ENCODE measurements at regions not wholly inside any gene's neighbourhood (a gene's known extent, or its start where the extent isn't known, plus 50 kb on each side); places are given as distances from the start of the nearest gene placed in this dataset.

- TF ChIP-seq, protein P1, sequence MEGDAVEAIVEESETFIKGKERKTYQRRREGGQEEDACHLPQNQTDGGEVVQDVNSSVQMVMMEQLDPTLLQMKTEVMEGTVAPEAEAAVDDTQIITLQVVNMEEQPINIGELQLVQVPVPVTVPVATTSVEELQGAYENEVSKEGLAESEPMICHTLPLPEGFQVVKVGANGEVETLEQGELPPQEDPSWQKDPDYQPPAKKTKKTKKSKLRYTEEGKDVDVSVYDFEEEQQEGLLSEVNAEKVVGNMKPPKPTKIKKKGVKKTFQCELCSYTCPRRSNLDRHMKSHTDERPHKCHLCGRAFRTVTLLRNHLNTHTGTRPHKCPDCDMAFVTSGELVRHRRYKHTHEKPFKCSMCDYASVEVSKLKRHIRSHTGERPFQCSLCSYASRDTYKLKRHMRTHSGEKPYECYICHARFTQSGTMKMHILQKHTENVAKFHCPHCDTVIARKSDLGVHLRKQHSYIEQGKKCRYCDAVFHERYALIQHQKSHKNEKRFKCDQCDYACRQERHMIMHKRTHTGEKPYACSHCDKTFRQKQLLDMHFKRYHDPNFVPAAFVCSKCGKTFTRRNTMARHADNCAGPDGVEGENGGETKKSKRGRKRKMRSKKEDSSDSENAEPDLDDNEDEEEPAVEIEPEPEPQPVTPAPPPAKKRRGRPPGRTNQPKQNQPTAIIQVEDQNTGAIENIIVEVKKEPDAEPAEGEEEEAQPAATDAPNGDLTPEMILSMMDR (IDR thresholded peaks at IDR 0.05): no peak
- no peak for TF ChIP-seq POLR2A (IDR thresholded peaks at IDR 0.05)
- intact Hi-C loops (cut with DNase I): no loop called here
These were observed 434.1 kb downstream of the RFPL4B start for GRCh38 chr6:112781241-112781640.

DNA sequence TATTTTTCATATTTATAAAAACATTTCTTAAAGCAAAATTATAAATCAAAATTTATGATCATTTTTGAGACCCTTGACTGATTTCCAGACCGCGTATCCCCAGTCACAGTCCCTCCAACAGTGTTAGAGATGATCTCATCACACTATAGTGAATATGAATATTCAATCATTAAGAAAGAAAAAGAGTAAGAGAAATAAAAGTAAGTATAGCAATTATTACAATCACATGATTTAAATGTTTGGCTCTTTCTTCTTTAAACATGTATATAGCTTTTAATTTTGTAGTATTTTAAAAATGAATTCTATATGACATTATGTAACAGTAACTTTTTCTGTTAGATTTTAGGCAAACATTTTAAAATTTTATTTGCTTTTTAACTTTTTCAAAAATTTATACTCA lies 438.3 kb downstream of the RFPL4B start:
- H3K27me3 ChIP-seq: no peaks in the 10 kb centered on the region
- TF ChIP-seq, protein P1 (IDR thresholded peaks at IDR 0.05): no peak
- TF ChIP-seq POLR2A (IDR thresholded peaks at IDR 0.05): no peak
- H3K36me3 ChIP-seq: no peaks in the 10 kb centered on the region
- no peak overlapping the region for H3K27ac ChIP-seq
- no peak for DNase-seq
- no peaks in the 10 kb centered on the region for H3K9me3 ChIP-seq
- intact Hi-C loops (cut with DNase I): no loop called here
- WGBS, 2 donors: 95 to 99% methylated on average over 2 of the region's 2 CpGs
- no peak overlapping the region for H3K4me3 ChIP-seq
- no peaks in the 10 kb centered on the region for H3K4me1 ChIP-seq

More at GRCh38 chr6:112781241-112781640, 434.1 kb downstream of the RFPL4B start:
- Histone ChIP-seq H3K4me1 (no peaks in the 10 kb centered on the region), H3K27me3 (no peaks in the 10 kb centered on the region), H3K4me3 (no peak overlapping the region), H3K27ac (no peak overlapping the region), H3K9me3 (no peaks in the 10 kb centered on the region), H3K36me3 (no peaks in the 10 kb centered on the region)
- no peak for DNase-seq
- WGBS, 2 donors: 66 to 82% methylated on average over 2 of the region's 2 CpGs

GRCh38 chr6:112786801-112787200 lies 439.7 kb downstream of the RFPL4B start:
- no peak overlapping the region for H3K4me3 ChIP-seq
- H3K36me3 ChIP-seq: no peaks in the 10 kb centered on the region
- TF ChIP-seq, protein P1 (IDR thresholded peaks at IDR 0.05): no peak
- TF ChIP-seq POLR2A (IDR thresholded peaks at IDR 0.05): no peak
- intact Hi-C loops (cut with DNase I): no loop called here
- DNase-seq: no peak
- 88 to 89% methylated on average over 2 of the region's 2 CpGs for WGBS, 2 donors
- no peaks in the 10 kb centered on the region for H3K9me3 ChIP-seq
- H3K27me3 ChIP-seq: no peaks in the 10 kb centered on the region
- no peak overlapping the region for H3K27ac ChIP-seq
- H3K4me1 ChIP-seq: no peaks in the 10 kb centered on the region

DNA sequence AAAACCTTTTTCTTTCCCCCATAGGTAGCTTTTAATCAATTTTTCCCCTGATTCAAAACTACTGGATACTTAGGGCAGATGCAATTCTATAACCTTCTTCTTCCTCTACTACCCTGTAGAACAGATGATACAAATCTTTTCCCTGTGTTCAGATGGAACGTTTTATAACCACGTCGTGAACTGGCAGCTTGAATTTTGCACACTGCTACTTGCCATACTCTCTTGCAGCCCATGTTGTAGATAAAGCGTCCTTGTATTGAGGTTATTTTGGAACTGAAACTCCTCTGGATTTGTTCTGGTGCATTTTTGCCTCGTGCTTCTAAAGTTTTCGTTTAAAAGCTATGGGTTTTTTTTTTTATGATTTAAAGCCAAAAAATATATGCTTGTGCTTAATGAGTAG lies 440.2 kb downstream of the RFPL4B start:
- H3K4me3 ChIP-seq: no peak overlapping the region
- H3K9me3 ChIP-seq: no peaks in the 10 kb centered on the region
- no peaks in the 10 kb centered on the region for H3K27me3 ChIP-seq
- H3K27ac ChIP-seq: no peak overlapping the region
- no peaks in the 10 kb centered on the region for H3K36me3 ChIP-seq
- intact Hi-C loops (cut with DNase I): no loop called here
- WGBS, 2 donors: 75 to 89% methylated on average over 6 of the region's 6 CpGs
- no peak for TF ChIP-seq POLR2A (IDR thresholded peaks at IDR 0.05)
- TF ChIP-seq, protein P1 (IDR thresholded peaks at IDR 0.05): no peak
- H3K4me1 ChIP-seq: no peaks in the 10 kb centered on the region
- no peak for DNase-seq

GRCh38 chr6:112795316-112795715 lies 448.2 kb downstream of the RFPL4B start:
- no peak for DNase-seq
- Histone ChIP-seq H3K27ac (no peak overlapping the region), H3K4me3 (no peak overlapping the region), H3K27me3 (no peaks in the 10 kb centered on the region), H3K4me1 (no peaks in the 10 kb centered on the region), H3K9me3 (no peaks in the 10 kb centered on the region), H3K36me3 (no peaks in the 10 kb centered on the region)
- 67 to 70% methylated on average over 1 of the region's 1 CpG for WGBS, 2 donors
- TF ChIP-seq, protein P1 (IDR thresholded peaks at IDR 0.05): no peak
- TF ChIP-seq POLR2A (IDR thresholded peaks at IDR 0.05): no peak
- intact Hi-C loops (cut with DNase I): no loop called here

Measured in esophagus squamous epithelium (tissue), 5 donors.